ENCODE measurements at regions not wholly inside any gene's neighbourhood (a gene's known extent, or its start where the extent isn't known, plus 50 kb on each side); places are given as distances from the start of the nearest gene placed in this dataset.
A peak's percentile ranks its signal among the peaks of the same experiment; 100 is the strongest.

GRCh38 chr7:51647931-51648351 is 331.3 kb upstream of the COBL start:
- no peak for TF ChIP-seq GATA3 (IDR thresholded peaks at IDR 0.05; ENCODE audit: low read depth, low read length)
- peak; percentile 48; the same call in 1 of the 2 replicates for TF ChIP-seq GATA2 (IDR thresholded peaks at IDR 0.05; ENCODE audit: low read depth, low read length)
